ENCODE measurements at regions not wholly inside any gene's neighbourhood (a gene's known extent, or its start where the extent isn't known, plus 50 kb on each side); places are given as distances from the start of the nearest gene placed in this dataset.

GRCh38 chr7:152911922-152912321 is 152.4 kb downstream of the ACTR3B start:
- CTCF ChIA-PET (ENCODE audit: unreplicated experiment) = no interaction called here
- H3K9me3 ChIP-seq (ENCODE audit: low read length) = no peaks in the 10 kb centered on the region
- TF ChIP-seq CTCF (conservative IDR thresholded peaks at IDR 0.05; ENCODE audit: low read length) (no peak), EZH2phosphoT487 (IDR thresholded peaks at IDR 0.05; ENCODE audit: borderline replicate concordance, low read depth, low read length) (no peak)
- H2AFZ ChIP-seq (ENCODE audit: low read length) = no peak overlapping the region
- intact Hi-C loops (cut with micrococcal nuclease; ENCODE audit: unreplicated experiment) = no loop called here
- no TSS peak for BruUV-seq (replicated peaks)
- no peaks in the 10 kb centered on the region for H3K9me2 ChIP-seq (ENCODE audit: insufficient read depth, low read length)
- no peaks in the 10 kb centered on the region for H3K4me1 ChIP-seq (ENCODE audit: insufficient read depth, low read length, poor library complexity, severe bottlenecking)
- no peaks in the 10 kb centered on the region for H3K79me2 ChIP-seq (ENCODE audit: insufficient read depth, low read depth, low read length)
- H3K36me3 ChIP-seq (ENCODE audit: insufficient read depth, low read length) = no peaks in the 10 kb centered on the region
- H4K20me1 ChIP-seq (ENCODE audit: insufficient read depth, low read length) = no peaks in the 10 kb centered on the region
- no peak overlapping the region for H3K27ac ChIP-seq (ENCODE audit: low read depth, low read length, poor library complexity, severe bottlenecking)
- POLR2A ChIA-PET = interaction anchor here (0.6 kb wide), 1 partner anchor 65 kb away, joined by 6 read pairs; no protein-coding TSS in a partner anchor
- H3K4me2 ChIP-seq (ENCODE audit: low read length) = no peak overlapping the region
- no peak for DNase-seq (ENCODE audit: low spot score)
- H3K4me3 ChIP-seq (ENCODE audit: low read depth, low read length, poor library complexity, severe bottlenecking) = no peak overlapping the region

GRCh38 chr7:152912511-152912910 is 153.0 kb downstream of the ACTR3B start:
- BruUV-seq (replicated peaks) = no TSS peak
- POLR2A ChIA-PET = no interaction called here
- H3K4me3 ChIP-seq (ENCODE audit: low read depth, low read length, poor library complexity, severe bottlenecking) = no peak overlapping the region
- CTCF ChIA-PET (ENCODE audit: unreplicated experiment) = no interaction called here
- no peaks in the 10 kb centered on the region for H3K9me3 ChIP-seq (ENCODE audit: low read length)
- H3K4me1 ChIP-seq (ENCODE audit: insufficient read depth, low read length, poor library complexity, severe bottlenecking) = no peaks in the 10 kb centered on the region
- H2AFZ ChIP-seq (ENCODE audit: low read length) = no peak overlapping the region
- H3K9me2 ChIP-seq (ENCODE audit: insufficient read depth, low read length) = no peaks in the 10 kb centered on the region
- no peaks in the 10 kb centered on the region for H4K20me1 ChIP-seq (ENCODE audit: insufficient read depth, low read length)
- TF ChIP-seq EZH2phosphoT487 (IDR thresholded peaks at IDR 0.05; ENCODE audit: borderline replicate concordance, low read depth, low read length) = no peak
- TF ChIP-seq CTCF (conservative IDR thresholded peaks at IDR 0.05; ENCODE audit: low read length) = no peak
- H3K36me3 ChIP-seq (ENCODE audit: insufficient read depth, low read length) = no peaks in the 10 kb centered on the region
- no peak for DNase-seq (ENCODE audit: low spot score)
- H3K4me2 ChIP-seq (ENCODE audit: low read length) = no peak overlapping the region
- H3K27ac ChIP-seq (ENCODE audit: low read depth, low read length, poor library complexity, severe bottlenecking) = no peak overlapping the region
- no peaks in the 10 kb centered on the region for H3K79me2 ChIP-seq (ENCODE audit: insufficient read depth, low read depth, low read length)
- intact Hi-C loops (cut with micrococcal nuclease; ENCODE audit: unreplicated experiment) = no loop called here

- no peaks in the 10 kb centered on the region for H3K9me3 ChIP-seq (ENCODE audit: low read length)
- no peaks in the 10 kb centered on the region for H3K79me2 ChIP-seq (ENCODE audit: insufficient read depth, low read depth, low read length)
- BruUV-seq (replicated peaks) = no TSS peak
- no peaks in the 10 kb centered on the region for H3K36me3 ChIP-seq (ENCODE audit: insufficient read depth, low read length)
- intact Hi-C loops (cut with micrococcal nuclease; ENCODE audit: unreplicated experiment) = no loop called here
- no peak overlapping the region for H3K4me2 ChIP-seq (ENCODE audit: low read length)
- no peak overlapping the region for H2AFZ ChIP-seq (ENCODE audit: low read length)
- ChIA-PET CTCF (ENCODE audit: unreplicated experiment) (no interaction called here), POLR2A (no interaction called here)
- H4K20me1 ChIP-seq (ENCODE audit: insufficient read depth, low read length) = no peaks in the 10 kb centered on the region
- no peak for DNase-seq (ENCODE audit: low spot score)
- H3K4me1 ChIP-seq (ENCODE audit: insufficient read depth, low read length, poor library complexity, severe bottlenecking) = no peaks in the 10 kb centered on the region
- H3K4me3 ChIP-seq (ENCODE audit: low read depth, low read length, poor library complexity, severe bottlenecking) = no peak overlapping the region
- TF ChIP-seq EZH2phosphoT487 (IDR thresholded peaks at IDR 0.05; ENCODE audit: borderline replicate concordance, low read depth, low read length) (no peak), CTCF (conservative IDR thresholded peaks at IDR 0.05; ENCODE audit: low read length) (no peak)
- no peaks in the 10 kb centered on the region for H3K9me2 ChIP-seq (ENCODE audit: insufficient read depth, low read length)
- no peak overlapping the region for H3K27ac ChIP-seq (ENCODE audit: low read depth, low read length, poor library complexity, severe bottlenecking)
Observed at GRCh38 chr7:152913492-152913891, 153.9 kb downstream of the ACTR3B start.
